GM19351 (cell line): ENCODE measurements at regions not wholly inside any gene's neighbourhood (a gene's known extent, or its start where the extent isn't known, plus 50 kb on each side); places are given as distances from the start of the nearest gene placed in this dataset.

Source experiments
- ATAC-seq: cut with Tn5 transposase; IDR thresholded peaks from one replicate; pipeline ENCODE4 v1.9.1; 2021; ENCODE audit warnings: mild to moderate bottlenecking, moderate library complexity; ENCODE audit not compliant: unreplicated experiment

DNA sequence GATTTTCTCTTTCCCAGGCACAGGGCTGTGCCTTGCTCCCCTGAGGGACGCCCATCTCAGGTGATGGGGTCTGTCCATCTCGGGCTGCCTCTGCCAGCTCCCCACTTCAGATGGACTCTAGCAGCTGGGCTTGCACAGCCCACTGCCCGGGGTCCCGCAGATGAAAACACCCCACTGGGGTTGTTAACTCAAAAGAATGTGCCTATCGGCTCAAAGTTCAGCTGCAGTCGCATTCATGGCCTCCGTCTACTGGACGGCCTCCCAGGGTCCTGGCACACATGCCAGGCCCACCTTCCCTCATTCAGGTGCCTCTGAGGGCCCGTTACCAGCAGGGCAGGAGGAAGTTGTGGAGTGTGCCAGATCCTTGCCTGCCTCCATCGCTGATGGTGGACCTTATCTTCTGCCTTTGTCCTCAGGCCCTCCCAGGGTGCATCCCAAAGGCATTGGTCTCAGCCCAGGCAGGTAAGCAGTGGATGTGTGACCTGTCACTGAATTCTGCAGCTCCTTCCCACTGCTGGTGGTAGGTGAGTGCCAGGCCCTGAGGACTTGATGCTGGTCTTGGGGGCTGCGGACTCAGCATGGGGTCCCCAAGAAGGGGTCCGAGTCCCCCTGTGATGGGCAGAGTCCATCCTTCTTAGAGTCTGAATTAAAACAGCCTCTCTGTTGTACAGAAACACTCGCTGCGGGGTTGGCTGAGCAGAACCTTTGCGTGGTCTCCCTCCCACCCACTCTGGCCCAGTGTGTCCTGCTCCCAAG, 324.6 kb upstream of the DIO3 start:
- ATAC-seq: no peak

DNA sequence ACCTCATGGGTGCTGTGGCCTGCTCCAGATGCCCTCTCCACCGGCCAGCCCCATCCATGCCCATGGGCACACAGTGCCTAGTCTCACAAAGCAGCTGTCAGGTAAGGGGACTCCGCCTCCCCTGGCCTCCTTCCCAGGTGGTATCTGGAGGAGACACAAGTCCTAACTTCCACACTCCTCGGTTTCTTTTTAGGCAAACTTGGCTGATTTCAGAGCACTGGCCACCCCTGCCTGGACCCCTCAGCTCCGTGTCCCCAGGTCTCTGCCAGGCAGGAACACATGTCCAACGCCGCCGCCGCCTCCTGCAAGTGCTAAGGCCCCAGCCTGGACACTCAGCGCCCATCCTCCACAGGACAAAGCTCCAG, 324.1 kb upstream of the DIO3 start:
- ATAC-seq: no peak

DNA sequence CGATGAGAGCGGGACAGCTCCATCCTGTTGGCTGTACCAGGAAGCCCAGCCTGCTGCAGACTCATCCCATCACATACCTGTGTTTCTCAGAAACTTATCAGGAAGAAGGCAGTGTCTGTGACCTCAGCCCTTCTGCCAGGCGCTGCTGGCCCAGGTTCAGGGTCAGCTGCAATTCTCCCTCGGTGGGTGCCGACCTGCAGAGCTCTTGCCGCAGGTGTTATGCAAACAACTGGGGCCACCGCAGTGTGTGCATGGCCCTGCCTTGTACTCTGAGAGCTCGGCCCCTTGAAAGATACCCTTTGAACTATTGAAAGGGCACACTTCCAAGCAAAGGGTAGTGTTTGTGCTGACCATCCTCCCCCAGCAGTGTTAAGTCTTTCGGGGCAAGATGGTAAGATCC, 322.2 kb upstream of the DIO3 start:
- ATAC-seq: no peak

DNA sequence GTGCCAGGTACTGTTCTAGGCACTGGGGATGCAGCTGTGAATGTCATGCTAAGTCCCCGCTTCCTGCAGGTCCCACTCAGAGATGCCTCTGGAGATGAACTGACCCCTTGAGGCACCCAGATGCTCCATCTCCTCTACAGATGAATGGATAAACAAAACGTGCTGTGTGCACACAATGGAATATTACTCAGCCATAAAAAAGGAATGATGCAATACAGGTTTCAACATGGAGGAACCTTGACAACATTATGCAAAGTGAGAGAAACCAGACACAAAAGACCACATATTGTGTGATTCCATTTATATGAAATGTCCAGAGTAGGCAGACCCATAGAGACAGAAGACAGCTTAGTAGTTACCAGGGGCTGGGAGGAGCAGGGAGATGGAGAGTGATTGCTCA, 320.1 kb upstream of the DIO3 start:
- no peak for ATAC-seq

DNA sequence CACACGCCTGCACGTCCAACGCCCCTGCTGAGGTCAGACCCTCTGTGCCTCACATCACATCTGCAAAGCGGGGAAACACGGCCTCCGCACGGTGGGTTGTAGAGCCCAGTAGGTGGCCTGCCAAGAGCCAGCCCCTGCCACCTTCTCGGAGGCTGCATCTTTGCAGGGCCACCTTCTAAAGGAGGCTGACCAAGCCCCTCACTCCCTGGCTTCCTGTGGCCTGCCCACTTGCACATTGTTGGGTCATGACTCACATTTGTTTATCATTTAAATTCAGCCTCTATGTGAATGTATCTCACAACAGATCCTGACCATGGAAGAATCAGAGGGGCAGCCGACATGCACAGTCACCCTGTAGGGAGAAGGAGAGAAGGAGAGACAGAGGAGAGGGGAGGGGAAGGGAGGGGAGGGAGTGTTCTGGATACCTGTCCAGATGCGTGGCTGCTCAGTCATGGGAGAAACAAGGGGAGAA, 319.5 kb upstream of the DIO3 start:
- ATAC-seq: no peak

DNA sequence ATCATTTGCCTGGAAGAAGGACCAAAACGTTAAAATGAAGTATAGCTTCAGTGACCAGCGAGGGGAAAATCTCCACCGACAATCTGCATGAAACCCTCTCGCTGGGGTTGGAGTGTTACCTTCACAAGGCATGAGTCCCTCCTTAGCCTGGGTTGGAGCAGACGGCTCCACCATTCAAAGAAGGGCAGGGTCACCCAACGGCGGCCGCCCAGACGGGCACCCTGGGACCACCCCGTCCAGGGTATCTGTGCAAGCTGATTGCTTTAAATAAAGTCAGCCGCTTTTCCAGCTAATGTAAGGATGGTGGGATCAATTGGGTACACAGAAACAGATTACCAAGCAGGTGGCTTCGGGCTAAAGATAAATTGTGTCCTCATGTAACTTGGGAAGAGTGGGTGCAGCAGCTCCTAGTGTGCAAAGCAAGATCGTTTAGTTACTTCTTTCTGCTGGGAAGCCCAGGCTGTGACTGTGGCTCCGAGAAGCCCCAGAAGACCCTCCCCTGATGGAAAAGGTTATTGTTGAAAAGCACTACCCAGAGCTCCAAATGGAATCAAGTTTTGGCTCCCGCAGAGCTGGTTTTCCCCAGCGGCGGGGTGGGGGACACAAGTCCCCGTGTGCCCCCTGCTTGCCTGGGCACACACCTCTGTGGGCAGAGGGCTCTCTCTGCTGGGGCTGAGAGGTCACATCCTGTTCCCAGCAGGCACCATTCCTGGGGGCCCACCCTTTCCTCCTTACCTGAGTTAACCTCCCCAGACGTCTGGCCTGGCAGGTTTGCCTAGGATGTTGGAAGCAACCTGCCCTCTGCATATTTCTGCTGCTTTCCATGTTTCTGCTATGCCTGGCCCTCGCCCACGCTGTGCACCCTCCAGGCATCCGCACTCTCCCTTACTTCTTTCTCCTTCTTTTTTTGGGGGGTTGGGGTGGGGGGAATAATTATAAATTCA, 318.6 kb upstream of the DIO3 start:
- ATAC-seq: no peak

DNA sequence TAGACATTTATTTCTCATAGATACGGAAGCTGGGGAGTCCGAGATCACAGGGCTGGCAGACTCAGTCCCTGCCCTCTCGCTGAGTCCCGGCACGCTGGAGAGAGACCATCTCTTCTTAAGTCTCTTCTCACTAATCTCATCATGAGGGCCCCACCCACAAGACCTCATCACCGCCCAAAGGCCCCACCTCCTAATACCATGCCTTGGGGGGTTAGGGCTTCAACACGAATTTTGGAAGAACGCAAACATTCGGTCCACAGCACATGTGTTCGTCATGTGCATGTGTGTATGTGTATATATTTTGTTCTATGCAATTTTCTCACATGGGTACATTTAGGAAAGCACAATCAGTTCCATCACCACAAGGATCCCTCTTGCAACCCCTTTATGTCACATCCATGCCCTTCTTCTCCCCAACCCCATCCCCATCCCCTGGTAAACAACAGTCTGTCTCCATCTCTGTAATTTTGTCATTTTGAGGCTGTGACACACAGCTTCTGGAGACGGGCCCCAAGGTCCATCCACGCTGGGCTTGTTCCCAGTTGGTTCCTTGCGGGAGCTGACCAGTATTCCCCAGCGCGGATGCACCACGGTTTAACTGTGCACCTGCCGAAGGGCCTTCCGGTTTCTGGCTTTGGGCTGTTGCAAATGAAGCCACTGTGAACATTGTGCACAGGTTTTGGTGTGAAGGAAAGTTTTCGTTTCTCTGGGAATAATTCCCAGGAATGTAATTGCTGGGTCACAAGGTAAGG, 317.5 kb upstream of the DIO3 start:
- no peak for ATAC-seq

DNA sequence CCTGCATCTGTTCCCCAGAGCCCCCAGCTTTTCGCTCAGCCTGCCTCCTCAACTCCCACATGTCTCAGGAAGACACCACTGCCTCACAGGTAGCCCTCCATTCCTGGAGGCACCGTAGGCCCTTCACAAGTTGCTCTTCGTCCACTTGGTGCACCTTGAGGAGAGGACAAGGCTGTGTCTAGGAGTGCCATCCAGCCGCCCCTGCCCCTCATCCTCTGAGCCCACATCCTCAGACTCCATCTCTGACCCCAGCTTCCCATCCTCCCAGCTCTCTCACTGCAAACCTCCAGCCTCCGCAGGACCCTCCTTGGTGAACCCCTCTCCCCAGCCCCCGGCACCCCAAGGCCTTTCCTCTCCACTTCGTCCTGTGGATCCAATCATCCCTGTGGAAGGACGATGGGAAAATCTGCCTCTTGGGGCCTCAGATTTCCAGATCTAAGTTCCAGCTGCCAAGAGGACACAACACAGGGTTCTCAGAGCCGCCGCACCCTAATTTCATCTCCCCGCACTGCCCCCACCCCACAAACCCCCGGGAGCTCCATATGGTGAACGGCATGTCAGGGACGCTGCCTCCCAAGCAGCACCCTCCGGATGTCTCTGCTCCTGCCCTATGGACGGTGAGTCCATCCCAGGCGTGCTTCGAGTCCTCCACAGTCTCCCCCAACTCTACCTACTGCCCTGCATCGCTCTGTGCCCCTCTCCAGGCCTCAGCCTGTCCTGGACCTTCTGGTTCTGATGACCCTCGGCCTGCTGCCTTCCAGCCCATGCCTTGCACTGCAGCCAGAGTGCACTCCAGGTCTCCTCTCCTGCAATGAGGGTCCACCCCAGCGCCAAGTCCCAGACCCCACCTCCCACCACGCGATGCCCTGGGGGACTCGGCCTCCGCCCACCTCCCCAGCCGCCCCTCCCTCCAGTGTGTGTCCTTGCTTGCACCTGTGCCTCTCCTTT, 314.1 kb upstream of the DIO3 start:
- no peak for ATAC-seq

DNA sequence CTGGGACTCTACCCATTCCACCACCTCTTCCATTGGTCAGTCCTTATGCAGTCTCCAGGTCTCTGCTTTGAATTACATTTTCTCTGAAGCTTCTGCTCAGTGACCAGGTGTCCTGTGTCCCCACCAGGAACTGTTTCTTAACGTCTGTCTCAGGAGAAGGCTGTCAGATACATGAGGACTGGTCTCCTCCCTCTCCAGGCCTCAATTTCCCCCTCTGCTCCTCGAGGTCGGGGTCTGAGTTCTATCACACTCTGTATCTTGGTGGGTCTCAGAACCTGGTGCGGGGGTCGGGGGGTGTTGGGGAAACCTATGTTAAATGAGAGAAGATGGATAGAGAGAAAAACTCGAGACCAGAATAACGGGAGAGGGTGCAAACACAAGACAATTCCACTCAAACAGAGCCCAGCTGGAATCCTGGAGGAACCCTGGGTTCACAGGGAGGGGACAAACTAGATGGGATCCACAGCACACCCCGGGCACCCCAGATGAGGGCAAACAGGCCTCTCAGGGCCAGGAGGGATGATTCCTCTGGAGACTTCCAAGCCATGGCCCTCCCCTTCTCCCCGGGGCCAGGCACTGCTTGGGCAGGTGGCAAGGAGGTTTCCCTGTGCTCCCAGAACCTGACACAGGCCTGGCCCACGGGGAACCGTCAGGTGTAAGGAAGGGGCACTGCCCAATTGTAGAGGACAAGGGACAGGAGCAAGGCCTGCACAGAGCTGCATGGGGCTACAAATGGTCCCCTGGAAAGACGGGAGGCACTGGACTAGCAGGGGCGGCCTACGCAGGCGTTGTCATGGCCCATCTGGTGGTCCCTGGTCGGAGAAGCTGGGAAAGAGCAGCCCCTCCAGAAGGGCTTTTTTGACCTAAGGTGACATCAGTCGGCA, 313.2 kb upstream of the DIO3 start:
- ATAC-seq: no peak

DNA sequence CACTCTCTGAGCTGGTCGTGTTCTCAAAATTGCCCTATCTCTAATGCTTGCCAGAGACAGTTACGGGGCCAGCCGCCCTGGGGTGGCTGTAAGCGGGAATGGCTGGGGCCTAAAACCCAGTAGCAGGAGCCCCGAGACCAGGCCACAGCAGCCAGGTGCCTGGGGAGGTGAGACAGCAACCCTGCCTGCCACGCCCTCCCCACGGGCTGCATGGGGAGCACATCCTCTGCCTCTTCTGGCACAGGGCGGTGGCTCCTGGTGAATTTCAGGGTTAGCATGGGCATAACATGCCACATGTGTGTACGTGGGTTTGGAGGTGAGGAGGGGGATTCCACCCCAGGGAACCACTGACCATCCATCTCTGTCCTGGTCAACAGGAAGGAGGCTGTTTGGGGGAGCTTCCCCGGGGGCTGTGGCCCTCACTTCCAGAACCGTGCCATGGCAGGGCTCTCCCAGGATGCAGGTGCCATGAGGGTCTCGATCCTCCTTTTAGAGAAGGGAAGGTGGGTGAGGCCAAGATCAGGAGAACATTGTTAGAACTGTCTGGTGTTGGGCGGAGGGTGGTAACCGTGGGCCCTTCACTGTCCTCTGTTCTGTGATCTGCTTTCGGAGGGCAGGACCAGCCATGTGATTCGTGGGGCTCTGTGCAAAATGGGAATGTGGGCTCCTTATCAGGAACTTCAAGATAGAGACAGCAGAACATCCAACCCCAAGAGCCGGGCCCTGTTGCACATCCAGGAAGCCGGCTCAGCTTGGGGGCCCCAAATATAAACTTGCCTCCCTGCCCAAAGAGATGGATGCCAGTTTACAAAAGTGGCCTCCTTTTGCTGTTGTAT, 312.2 kb upstream of the DIO3 start:
- no peak for ATAC-seq

DNA sequence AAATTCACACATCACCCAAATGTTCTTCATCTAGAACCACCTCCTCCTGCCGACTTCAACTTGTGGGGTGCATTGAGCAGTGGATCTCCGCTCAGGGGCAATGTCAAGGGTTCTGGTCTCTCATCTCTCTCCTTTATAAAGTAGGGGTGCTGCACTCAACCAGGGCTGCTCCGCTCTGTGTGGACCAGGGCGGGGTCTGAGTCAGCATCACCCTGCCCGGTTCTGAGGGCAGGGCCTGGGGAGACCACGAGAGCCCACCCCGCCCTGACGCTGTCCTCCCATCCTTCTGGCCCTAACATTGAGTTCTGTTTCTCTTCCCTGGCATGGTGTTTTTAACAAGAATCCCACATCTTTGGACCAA, 311.6 kb upstream of the DIO3 start:
- ATAC-seq: no peak

DNA sequence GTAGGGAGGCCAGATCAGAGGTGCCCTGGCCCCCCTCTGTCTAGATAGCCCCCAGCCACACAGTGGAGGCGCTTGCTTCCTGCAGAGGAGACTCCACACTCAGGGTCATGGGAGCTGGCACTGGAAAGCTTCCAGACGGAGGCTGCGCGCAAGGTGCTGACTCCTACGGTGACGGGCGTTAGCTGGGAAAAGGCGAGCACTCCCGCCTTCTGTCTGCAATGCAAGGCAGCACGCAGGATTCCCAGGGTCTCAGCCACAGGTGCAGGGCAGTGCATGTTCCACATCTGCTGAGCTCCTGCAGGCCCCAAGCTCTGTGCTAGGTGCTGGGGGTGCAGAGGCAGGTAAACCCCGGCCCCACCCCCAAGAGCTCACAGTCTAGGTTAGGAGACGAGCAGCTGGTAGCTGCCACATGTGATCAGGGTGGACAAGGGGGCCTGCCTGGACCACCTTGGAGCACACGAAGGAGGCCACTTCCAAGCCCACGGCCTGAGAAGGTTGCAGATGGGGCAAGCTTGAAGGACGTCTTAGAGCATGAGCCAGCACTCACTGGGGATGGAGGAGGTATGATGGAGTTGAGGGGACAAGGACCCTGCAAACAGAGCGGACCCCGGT, 310.9 kb upstream of the DIO3 start:
- no peak for ATAC-seq

DNA sequence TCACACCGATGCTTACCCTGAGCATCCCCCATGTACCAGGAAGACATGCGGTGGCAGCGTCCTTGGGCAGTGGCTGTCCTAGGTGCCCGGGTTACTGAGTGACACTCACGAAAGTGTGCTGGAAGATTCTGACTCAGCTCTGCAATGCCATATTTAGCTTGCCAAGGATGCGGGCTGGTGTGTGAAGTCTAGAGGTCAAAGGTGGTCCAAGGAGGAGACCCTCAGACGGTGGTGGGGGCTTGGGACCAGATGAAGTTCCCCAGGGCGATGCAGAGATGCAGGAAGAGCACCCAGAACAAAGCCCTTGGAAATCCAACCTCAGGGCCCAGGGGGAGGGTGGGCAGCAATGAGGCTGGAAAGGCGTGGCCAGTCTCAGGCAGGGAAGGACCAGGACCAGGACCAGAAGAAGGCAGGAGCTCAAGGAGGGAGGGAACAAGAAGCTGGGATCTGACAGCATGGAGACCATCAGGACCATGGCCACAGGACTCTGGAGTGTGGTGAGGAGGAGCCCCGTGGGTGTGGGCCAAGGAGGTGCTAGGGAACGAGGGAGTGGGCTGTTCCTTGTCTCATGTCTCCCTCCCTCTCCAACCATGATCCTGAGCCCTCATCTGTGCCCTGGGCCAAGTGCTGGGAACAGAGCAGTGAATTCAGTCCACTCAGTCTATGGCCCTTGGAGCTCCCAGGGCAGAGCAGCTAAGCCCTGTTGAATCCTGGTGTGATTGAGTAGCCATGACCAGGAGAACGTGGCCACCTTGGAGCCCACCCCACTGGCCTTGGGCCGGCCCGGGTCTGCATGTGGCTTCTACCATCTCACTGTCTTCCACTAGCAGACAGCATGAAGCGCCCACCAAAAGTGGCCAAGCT, 310.1 kb upstream of the DIO3 start:
- ATAC-seq: no peak

DNA sequence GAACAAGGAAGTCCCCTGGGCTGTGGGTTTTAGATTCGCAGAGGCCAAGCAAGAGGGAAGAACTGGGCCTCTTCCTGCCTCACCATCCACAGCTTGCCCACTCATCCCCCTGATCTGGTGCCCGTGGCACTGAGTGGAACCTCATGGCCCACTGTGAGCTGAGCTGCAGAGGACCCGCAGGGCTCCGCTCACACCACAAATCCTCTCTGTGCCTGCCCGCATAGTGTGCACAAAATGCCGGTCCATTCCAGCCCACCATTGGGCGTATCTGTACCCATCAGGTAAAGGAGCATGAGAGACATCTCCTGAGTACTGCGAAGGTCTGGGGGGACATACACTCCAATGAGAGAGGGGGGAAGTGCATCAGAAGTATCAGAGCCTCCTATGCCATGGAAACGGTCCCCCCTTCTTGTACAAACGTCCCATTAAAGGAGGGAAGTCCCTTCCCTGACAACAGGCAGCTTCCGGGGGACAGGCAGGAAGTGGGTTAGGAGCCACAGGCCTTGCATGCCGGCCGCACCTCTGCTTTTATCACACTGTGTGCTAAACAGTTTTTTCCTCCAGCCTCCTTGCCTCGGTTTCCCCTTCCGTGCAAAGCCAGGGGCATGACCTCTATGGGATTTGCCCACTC, 309.4 kb upstream of the DIO3 start:
- ATAC-seq: no peak

DNA sequence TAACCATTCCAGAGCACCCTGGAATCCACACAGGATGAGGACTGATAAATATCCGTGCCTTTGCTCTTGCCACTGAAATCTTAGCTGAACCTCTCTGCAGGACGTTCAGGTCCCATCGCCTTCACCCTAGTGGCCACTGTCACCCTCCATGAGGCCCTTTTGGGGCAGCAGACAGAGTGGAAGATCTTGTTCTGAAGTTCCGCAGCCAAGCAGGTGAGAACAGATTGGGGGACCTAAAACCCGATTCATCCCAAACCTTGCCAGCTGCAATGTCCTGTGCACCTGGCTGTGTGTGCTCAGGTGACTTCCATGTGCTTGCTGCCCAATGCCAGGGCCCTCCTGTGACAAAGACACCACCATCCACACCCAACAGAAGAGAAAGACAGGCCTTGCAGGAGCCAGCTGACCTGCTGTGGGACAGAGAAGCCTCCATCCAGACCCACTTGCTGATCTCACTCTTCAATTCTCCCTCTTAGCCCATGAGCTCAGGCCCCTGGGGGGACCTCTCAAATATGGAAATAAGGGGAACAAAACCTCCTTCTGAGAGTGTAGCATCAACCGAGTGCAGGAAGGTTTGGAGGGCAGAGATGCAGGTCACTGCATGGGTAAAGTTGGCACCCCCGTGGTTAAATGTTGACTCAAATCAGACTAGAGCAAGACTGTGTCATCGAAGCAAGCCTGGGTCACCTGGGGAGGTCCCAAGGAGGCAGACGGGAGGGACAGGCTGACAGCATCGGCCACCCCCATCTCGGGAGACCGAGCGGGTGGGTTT, 308.7 kb upstream of the DIO3 start:
- ATAC-seq: no peak

DNA sequence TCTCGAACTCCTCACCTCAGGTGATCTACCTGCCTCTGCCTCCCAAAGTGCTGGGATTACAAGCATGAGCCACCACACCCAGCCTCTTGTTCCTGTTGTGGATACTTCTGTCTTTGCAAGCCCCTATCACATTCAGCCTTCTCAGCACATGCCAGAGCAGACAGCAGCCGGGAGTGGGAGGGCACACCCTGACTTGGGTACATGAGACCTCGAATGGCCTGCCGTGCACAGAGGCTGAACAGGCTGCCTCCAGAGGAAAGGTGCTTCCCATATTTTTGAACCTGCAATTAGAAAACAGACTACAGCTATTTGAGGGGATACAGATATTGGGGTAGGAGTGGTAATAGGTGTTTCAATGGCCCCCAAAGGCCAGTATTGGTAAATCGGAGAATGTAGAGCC, 307.3 kb upstream of the DIO3 start:
- ATAC-seq: no peak
